Cardiac muscle cell (in vitro differentiated cells and primary cell): ENCODE measurements at regions not wholly inside any gene's neighbourhood (a gene's known extent, or its start where the extent isn't known, plus 50 kb on each side); places are given as distances from the start of the nearest gene placed in this dataset.
A peak's percentile ranks its signal among the peaks of the same experiment; 100 is the strongest.
"Not testable (repeated sequence)": the region's sequence is repeated elsewhere in the genome, so short reads cannot be mapped to it uniquely, and the experiment has no call there.

Experiments
- DNase-seq, 2 donors: peaks; one replicate each; pipeline versions ENCODE4 v3.0.0 to v3.0.0-alpha.2; 2010 to 2017; ENCODE audit warnings: low read depth in 1 of 2, low spot score in 1 of 2
- H3K27ac ChIP-seq: fragments of 200-600 bp; sonication (generic); 2 replicates; pipeline ENCODE4 v1.5.1; 2016
- H3K27me3 ChIP-seq: fragments of 200-600 bp; sonication (generic); 2 replicates; pipeline ENCODE4 v1.6.0; 2016; ENCODE audit warnings: control low read depth
- H3K36me3 ChIP-seq: fragments of 200-600 bp; sonication (generic); 2 replicates; pipeline ENCODE4 v1.5.1; 2016; ENCODE audit warnings: control low read depth
- H3K4me1 ChIP-seq: fragments of 200-600 bp; sonication (generic); 2 replicates; pipeline ENCODE4 v1.8.1; 2017; ENCODE audit warnings: low read depth, mild to moderate bottlenecking, mixed run types
- H3K4me3 ChIP-seq: fragments of 200-600 bp; sonication (generic); 2 replicates; pipeline ENCODE4 v1.5.1; 2016; ENCODE audit warnings: mild to moderate bottlenecking
- H3K9me3 ChIP-seq: fragments of 200-600 bp; sonication (generic); 2 replicates; pipeline ENCODE4 v1.5.1; 2017; ENCODE audit warnings: low read depth, mild to moderate bottlenecking, control low read depth
- TF ChIP-seq, protein P1 (sequence below): IDR thresholded peaks from 2 replicates; pipeline ENCODE4 v1.5.1; 2012; ENCODE audit warnings: low read depth, mild to moderate bottlenecking, low read length

DNA sequence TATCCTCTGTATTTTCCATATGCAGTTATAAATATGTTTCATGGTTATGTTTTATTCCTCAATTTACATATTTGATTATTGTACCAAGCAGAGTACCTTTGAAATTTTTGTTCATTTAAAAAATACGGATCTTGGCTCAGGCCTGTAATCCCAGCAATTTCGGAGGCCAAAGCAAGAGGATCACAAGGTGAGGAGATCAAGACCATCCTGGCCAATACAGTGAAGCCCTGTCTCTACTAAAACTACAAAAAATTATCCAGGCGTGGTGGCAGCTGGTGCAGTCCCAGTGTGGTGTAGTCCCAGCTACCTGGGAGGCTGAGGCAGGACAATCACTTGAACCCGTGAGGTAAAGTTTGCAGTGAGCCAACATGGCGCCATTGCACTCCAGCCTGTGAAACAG lies 251.2 kb upstream of the TPTE start:
- H3K27ac ChIP-seq, H3K9me3 ChIP-seq, H3K4me3 ChIP-seq, H3K4me1 ChIP-seq, H3K36me3 ChIP-seq, H3K27me3 ChIP-seq: not testable (repeated sequence)
- peak in 1 of 2 donors; percentile 40 for DNase-seq

DNA sequence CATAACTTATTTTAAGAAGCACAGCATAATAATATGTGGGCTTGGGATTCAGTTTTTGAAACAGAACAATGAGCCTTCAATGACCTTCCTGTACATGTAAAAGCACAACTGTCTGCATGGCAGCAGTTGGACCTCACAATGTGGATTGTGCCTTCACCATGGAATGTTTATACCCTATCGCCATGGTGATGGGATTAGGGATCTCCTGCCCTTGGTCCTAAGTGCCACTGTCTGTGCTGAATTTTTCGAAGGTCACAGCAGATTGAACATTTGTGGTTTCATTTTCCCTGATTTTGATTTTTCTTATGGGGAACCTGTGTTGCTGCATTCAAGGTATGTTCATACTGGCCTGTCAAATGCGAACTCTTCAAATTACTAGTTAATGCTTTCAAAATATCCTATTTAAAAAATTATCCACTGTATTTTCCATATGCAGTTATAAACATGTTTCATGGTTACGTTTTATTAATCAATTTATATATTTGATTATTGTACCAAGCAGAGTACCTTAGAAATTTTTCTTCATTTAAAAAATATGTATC lies 249.6 kb upstream of the TPTE start:
- H3K9me3 ChIP-seq, H3K4me1 ChIP-seq, H3K27ac ChIP-seq, H3K36me3 ChIP-seq, H3K4me3 ChIP-seq, H3K27me3 ChIP-seq: not testable (repeated sequence)
- DNase-seq, result peak in 1 of 2 donors; percentile 0

DNA sequence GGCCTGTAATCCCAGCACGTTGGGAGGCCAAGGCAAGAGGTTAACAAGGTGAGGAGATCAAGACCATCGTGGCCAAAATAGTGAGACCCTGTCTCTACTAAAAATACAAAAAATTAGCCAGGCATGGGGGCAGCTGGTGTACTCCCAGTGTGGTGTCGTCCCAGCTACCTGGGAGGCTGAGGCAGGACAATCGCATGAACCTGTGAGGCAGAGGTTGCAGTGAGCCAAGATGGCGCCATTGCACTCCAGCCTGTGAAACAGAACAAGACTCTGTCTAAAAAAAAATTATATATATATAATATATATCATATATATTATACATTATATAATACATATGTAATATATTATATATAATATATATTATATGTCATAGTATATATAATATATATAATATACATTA lies 249.2 kb upstream of the TPTE start:
- H3K9me3 ChIP-seq, result peaks cover 2% of the 10 kb centered on the region
- H3K27me3 ChIP-seq, result no peaks in the 10 kb centered on the region
- no peaks in the 10 kb centered on the region for H3K36me3 ChIP-seq
- TF ChIP-seq, protein P1, sequence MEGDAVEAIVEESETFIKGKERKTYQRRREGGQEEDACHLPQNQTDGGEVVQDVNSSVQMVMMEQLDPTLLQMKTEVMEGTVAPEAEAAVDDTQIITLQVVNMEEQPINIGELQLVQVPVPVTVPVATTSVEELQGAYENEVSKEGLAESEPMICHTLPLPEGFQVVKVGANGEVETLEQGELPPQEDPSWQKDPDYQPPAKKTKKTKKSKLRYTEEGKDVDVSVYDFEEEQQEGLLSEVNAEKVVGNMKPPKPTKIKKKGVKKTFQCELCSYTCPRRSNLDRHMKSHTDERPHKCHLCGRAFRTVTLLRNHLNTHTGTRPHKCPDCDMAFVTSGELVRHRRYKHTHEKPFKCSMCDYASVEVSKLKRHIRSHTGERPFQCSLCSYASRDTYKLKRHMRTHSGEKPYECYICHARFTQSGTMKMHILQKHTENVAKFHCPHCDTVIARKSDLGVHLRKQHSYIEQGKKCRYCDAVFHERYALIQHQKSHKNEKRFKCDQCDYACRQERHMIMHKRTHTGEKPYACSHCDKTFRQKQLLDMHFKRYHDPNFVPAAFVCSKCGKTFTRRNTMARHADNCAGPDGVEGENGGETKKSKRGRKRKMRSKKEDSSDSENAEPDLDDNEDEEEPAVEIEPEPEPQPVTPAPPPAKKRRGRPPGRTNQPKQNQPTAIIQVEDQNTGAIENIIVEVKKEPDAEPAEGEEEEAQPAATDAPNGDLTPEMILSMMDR, result no peak
- DNase-seq, result no peak
- no peaks in the 10 kb centered on the region for H3K4me1 ChIP-seq
- H3K27ac ChIP-seq, result no peak overlapping the region
- H3K4me3 ChIP-seq, result no peak overlapping the region

DNA sequence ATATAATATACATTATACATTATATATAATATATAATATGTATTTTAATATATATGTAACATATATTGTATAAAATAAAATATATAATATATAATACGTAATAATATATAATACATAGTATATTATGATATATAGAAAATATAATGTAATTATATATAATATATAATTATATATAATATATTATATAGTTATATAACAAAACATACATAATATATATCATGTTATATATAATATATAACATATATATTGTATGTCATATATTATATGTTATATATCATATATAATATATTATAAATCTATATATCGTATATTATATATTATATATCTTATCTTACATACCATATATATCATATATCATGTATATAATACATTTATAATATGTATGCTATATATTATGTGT lies 248.2 kb upstream of the TPTE start:
- no peak overlapping the region for H3K4me3 ChIP-seq
- DNase-seq, result peak in 1 of 2 donors; percentile 11
- no peak overlapping the region for H3K27ac ChIP-seq
- no peaks in the 10 kb centered on the region for H3K27me3 ChIP-seq
- H3K4me1 ChIP-seq, result no peaks in the 10 kb centered on the region
- H3K9me3 ChIP-seq, result peaks cover 2% of the 10 kb centered on the region
- TF ChIP-seq, protein P1, result no peak
- no peaks in the 10 kb centered on the region for H3K36me3 ChIP-seq

DNA sequence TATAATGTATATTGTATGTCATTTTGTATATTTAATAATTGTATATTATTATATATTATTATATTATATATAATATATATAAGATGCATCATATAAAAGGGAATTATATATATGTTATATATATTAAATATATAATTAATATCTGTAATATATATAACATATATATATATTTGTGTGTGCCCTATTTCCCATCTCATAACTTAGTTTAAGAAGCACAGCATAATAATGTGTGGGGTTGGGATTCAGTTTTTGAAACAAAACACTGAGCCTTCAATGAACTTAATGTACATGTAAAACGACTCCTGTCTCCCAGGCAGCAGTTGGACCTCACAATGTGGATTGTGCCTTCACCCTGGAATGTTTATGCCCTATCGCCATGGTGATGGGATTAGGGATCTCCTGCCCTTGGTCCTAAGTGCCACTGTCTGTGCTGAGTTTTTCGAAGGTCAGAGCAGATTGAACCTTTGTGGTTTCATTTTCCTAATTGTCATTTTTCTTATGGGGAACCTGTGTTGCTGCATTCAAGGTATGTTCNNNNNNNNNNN lies 247.5 kb upstream of the TPTE start:
- H3K9me3 ChIP-seq, H3K27ac ChIP-seq, H3K4me1 ChIP-seq, H3K4me3 ChIP-seq, H3K27me3 ChIP-seq, H3K36me3 ChIP-seq: not testable (repeated sequence)
- peak in 1 of 2 donors; percentile 0 for DNase-seq
